GM13977 (cell line): ENCODE measurements at regions not wholly inside any gene's neighbourhood (a gene's known extent, or its start where the extent isn't known, plus 50 kb on each side); places are given as distances from the start of the nearest gene placed in this dataset.
"Not testable (repeated sequence)": the region's sequence is repeated elsewhere in the genome, so short reads cannot be mapped to it uniquely, and the experiment has no call there.

Experiments
- DNase-seq: peaks from one replicate; pipeline ENCODE4 v3.0.0; 2012; ENCODE audit warnings: low spot score
- CTCF ChIP-seq: IDR thresholded peaks from 2 replicates; pipeline ENCODE4 v1.5.1; 2012; ENCODE audit warnings: mild to moderate bottlenecking, control low read depth; ENCODE audit not compliant: insufficient read depth; ENCODE audit errors: extremely low read depth, missing control alignments
- in situ Hi-C: fragments of 300-500 bp; cut with MboI; formaldehyde crosslinking; loops from one replicate; pipeline ENCODE4 v1.12.0; 2022; ENCODE audit warnings: low sequenced_read_pairs, low pct_unique_long_range_greater_than_20kb, mixed read lengths, inconsistent platforms; ENCODE audit not compliant: unreplicated experiment

GRCh38 chr17:33948309-33948708 is 306.8 kb upstream of the CCL2 start:
- in situ Hi-C loops: loop anchor here (25.0 kb wide), 1 partner anchor 189 kb away; no protein-coding TSS in a partner anchor
- no peak for DNase-seq
- no peak for TF ChIP-seq CTCF

GRCh38 chr17:33949100-33949499 is 306.0 kb upstream of the CCL2 start:
- peak; percentile 35 for TF ChIP-seq CTCF
- in situ Hi-C loops: loop anchor here (25.0 kb wide), 1 partner anchor 188 kb away; no protein-coding TSS in a partner anchor
- DNase-seq: no peak

GRCh38 chr17:33950061-33950460 is 305.0 kb upstream of the CCL2 start:
- DNase-seq: no peak
- in situ Hi-C loops: no loop called here
- TF ChIP-seq CTCF: no peak

GRCh38 chr17:33952425-33952824 is 302.7 kb upstream of the CCL2 start:
- TF ChIP-seq CTCF: no peak
- DNase-seq: no peak
- in situ Hi-C loops: no loop called here

- no peak for DNase-seq
- in situ Hi-C loops: no loop called here
- no peak for TF ChIP-seq CTCF
Observed at GRCh38 chr17:33954597-33954996, 300.5 kb upstream of the CCL2 start.

- in situ Hi-C loops: no loop called here
- no peak for DNase-seq
- no peak for TF ChIP-seq CTCF
Observed at GRCh38 chr17:33955461-33955860, 299.6 kb upstream of the CCL2 start.

GRCh38 chr17:33959098-33959497 is 296.0 kb upstream of the CCL2 start:
- in situ Hi-C loops: not testable (repeated sequence)

More at GRCh38 chr17:33959098-33959497, 296.0 kb upstream of the CCL2 start:
- DNase-seq: not testable (repeated sequence)
